Hepatocyte (in vitro differentiated cells): ENCODE measurements at regions not wholly inside any gene's neighbourhood (a gene's known extent, or its start where the extent isn't known, plus 50 kb on each side); places are given as distances from the start of the nearest gene placed in this dataset.

Source experiments
- DNase-seq: peaks from one replicate; pipeline ENCODE4 v3.0.0-alpha.2; 2016; ENCODE audit warnings: low spot score
- H2AFZ ChIP-seq: fragments of 200-600 bp; sonication (generic); 2 replicates; pipeline ENCODE4 v1.6.0; 2016; ENCODE audit warnings: antibody characterized with exemption, mild to moderate bottlenecking
- H3K27ac ChIP-seq: fragments of 200-600 bp; sonication (generic); 2 replicates; pipeline ENCODE4 v1.5.1; 2016; ENCODE audit warnings: mild to moderate bottlenecking
- H3K27me3 ChIP-seq: fragments of 200-600 bp; sonication (generic); 2 replicates; pipeline ENCODE4 v1.6.1; 2016
- H3K36me3 ChIP-seq: fragments of 200-600 bp; sonication (generic); replicated peaks from 2 replicates; pipeline ENCODE4 v1.5.1; 2016; ENCODE audit warnings: low read depth; ENCODE audit not compliant: insufficient read depth
- H3K4me1 ChIP-seq: fragments of 200-600 bp; sonication (generic); 2 replicates; pipeline ENCODE4 v1.5.1; 2016; ENCODE audit warnings: mild to moderate bottlenecking, moderate library complexity; ENCODE audit not compliant: insufficient read depth
- H3K4me2 ChIP-seq: fragments of 200-600 bp; sonication (generic); 2 replicates; pipeline ENCODE4 v1.6.0; 2016
- H3K4me3 ChIP-seq: fragments of 200-600 bp; sonication (generic); 2 replicates; pipeline ENCODE4 v1.5.1; 2016; ENCODE audit warnings: mild to moderate bottlenecking
- H3K79me2 ChIP-seq: fragments of 200-600 bp; sonication (generic); 2 replicates; pipeline ENCODE4 v1.6.0; 2017; ENCODE audit warnings: mild to moderate bottlenecking
- H3K9me2 ChIP-seq: fragments of 200-600 bp; sonication (generic); replicated peaks from 2 replicates; pipeline ENCODE4 v1.6.0; 2017; ENCODE audit warnings: mild to moderate bottlenecking; ENCODE audit not compliant: insufficient read depth
- H3K9me3 ChIP-seq: fragments of 200-600 bp; sonication (generic); 2 replicates; pipeline ENCODE4 v1.5.1; 2016; ENCODE audit warnings: low read depth, mild to moderate bottlenecking
- H4K20me1 ChIP-seq: fragments of 200-600 bp; sonication (generic); 2 replicates; pipeline ENCODE4 v1.6.0; 2016; ENCODE audit warnings: mild to moderate bottlenecking; ENCODE audit not compliant: insufficient read depth, poor library complexity, severe bottlenecking
- EZH2 ChIP-seq: fragments of 200-600 bp; sonication (generic); IDR thresholded peaks from 2 replicates; pipeline ENCODE4 v1.6.1; 2016; ENCODE audit warnings: antibody characterized with exemption, mild to moderate bottlenecking, borderline replicate concordance
- EZH2phosphoT487 ChIP-seq: fragments of 200-600 bp; sonication (generic); IDR thresholded peaks from one replicate; pipeline ENCODE4 v1.6.1; 2018; ENCODE audit warnings: antibody characterized with exemption, mild to moderate bottlenecking, low read depth, moderate library complexity; ENCODE audit not compliant: unreplicated experiment, severe bottlenecking
- WGBS: methylation state at CpG from one replicate; pipeline ENCODE4 v1.1.6; 2016; ENCODE audit warnings: low lambda C conversion rate; ENCODE audit errors: missing lambda C conversion rate; 5-methylcytosine and 5-hydroxymethylcytosine counted together
- TF ChIP-seq, protein P1 (sequence below): fragments of 200-600 bp; sonication (generic); IDR thresholded peaks from 2 replicates; pipeline ENCODE4 v1.5.1; 2016; ENCODE audit warnings: antibody characterized with exemption, mild to moderate bottlenecking; ENCODE audit not compliant: poor library complexity

DNA sequence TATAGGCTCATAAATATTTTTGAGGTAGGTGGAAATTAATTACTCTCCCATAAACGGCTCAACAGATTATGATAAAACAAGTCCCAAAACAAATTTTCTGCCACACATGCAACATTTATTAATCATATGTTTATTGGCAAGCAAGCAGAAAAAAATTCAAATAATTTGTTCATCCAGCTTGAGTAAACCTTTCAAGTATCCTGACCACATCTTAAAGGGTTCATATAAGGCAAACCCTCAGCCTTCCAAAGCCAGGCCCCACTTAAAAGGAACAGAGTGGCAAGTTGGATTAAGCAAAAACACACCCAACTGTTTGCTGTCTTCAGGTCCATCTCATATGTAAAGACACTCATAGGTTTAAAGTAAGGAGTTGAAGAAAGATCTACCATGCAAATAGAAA is 1042.3 kb downstream of the DIPK2A start:
- Histone ChIP-seq H3K4me2 (no peak overlapping the region), H3K36me3 (no peaks in the 10 kb centered on the region), H3K9me2 (no peaks in the 10 kb centered on the region), H2AFZ (no peak overlapping the region), H3K4me3 (no peak overlapping the region), H3K4me1 (peaks cover 5% of the 10 kb centered on the region), H4K20me1 (no peaks in the 10 kb centered on the region), H3K9me3 (no peaks in the 10 kb centered on the region), H3K27me3 (no peaks in the 10 kb centered on the region), H3K27ac (no peak overlapping the region), H3K79me2 (no peaks in the 10 kb centered on the region)
- 88% methylated on average over 1 of the region's 1 CpG for WGBS
- no peak for DNase-seq
- no peak for TF ChIP-seq EZH2phosphoT487
- no peak for TF ChIP-seq EZH2
- TF ChIP-seq, protein P1, sequence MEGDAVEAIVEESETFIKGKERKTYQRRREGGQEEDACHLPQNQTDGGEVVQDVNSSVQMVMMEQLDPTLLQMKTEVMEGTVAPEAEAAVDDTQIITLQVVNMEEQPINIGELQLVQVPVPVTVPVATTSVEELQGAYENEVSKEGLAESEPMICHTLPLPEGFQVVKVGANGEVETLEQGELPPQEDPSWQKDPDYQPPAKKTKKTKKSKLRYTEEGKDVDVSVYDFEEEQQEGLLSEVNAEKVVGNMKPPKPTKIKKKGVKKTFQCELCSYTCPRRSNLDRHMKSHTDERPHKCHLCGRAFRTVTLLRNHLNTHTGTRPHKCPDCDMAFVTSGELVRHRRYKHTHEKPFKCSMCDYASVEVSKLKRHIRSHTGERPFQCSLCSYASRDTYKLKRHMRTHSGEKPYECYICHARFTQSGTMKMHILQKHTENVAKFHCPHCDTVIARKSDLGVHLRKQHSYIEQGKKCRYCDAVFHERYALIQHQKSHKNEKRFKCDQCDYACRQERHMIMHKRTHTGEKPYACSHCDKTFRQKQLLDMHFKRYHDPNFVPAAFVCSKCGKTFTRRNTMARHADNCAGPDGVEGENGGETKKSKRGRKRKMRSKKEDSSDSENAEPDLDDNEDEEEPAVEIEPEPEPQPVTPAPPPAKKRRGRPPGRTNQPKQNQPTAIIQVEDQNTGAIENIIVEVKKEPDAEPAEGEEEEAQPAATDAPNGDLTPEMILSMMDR, result no peak

DNA sequence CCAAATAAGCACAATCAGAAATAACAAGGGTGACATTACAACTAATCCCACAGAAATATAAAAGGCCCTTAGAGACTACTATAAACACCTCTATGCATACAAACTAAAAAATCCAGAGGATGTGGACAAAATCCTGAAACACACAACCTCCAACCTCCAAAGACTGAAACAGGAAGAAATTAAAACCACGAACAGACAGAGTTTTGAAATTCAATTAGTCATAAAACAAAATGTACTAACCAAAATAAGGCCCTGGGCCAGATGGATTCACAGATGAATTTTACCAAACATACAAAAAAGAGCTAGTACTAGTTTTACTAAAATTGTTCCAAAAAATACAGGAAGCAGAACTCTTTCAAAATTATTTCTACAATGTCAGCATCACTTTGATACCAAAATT is 1043.6 kb downstream of the DIPK2A start:
- Histone ChIP-seq H3K4me3 (no peak overlapping the region), H3K79me2 (no peaks in the 10 kb centered on the region), H3K9me2 (no peaks in the 10 kb centered on the region), H3K27me3 (no peaks in the 10 kb centered on the region), H4K20me1 (no peaks in the 10 kb centered on the region), H3K4me2 (no peak overlapping the region), H3K36me3 (no peaks in the 10 kb centered on the region), H3K27ac (no peak overlapping the region), H3K9me3 (no peaks in the 10 kb centered on the region), H2AFZ (no peak overlapping the region), H3K4me1 (peaks cover 5% of the 10 kb centered on the region)
- TF ChIP-seq, protein P1, result no peak
- TF ChIP-seq EZH2 (no peak), EZH2phosphoT487 (no peak)
- 20% methylated on average over 1 of the region's 1 CpG for WGBS
- DNase-seq, result no peak

DNA sequence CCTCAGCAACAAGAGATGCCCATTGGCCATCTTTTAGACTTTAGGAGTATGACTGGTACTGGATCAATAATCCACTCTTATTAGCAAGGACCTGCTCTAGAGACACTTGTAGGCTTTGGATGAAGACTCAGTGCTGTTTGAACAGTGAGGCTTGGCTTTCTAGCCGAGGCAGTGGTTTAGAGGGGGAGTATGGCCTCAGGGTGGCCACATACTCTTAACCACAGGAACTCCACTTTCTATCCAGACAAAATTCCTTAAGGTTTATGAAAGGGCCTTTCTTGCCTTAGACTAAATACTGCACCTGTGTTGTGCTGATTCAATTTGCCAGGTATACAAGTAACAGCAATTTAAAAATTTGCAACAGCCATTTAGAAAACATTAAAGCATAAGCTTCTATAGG is 1046.3 kb downstream of the DIPK2A start:
- WGBS, result 56% methylated on average over 1 of the region's 1 CpG

More for the DNA sequence above, 1046.3 kb downstream of the DIPK2A start:
- H3K4me3 ChIP-seq, result no peak overlapping the region
- no peak overlapping the region for H3K27ac ChIP-seq
- TF ChIP-seq, protein P1, result no peak
- TF ChIP-seq EZH2, result no peak
- TF ChIP-seq EZH2phosphoT487, result no peak
- H3K27me3 ChIP-seq, result no peaks in the 10 kb centered on the region
- no peak overlapping the region for H3K4me2 ChIP-seq
- no peak overlapping the region for H2AFZ ChIP-seq
- H3K79me2 ChIP-seq, result no peaks in the 10 kb centered on the region
- no peaks in the 10 kb centered on the region for H4K20me1 ChIP-seq
- no peaks in the 10 kb centered on the region for H3K36me3 ChIP-seq
- peaks cover 5% of the 10 kb centered on the region for H3K4me1 ChIP-seq
- H3K9me3 ChIP-seq, result no peaks in the 10 kb centered on the region
- DNase-seq, result no peak
- no peaks in the 10 kb centered on the region for H3K9me2 ChIP-seq
